HUES64 (cell line): ENCODE measurements at regions not wholly inside any gene's neighbourhood (a gene's known extent, or its start where the extent isn't known, plus 50 kb on each side); places are given as distances from the start of the nearest gene placed in this dataset.

ENCODE experiments used
- H3K27ac ChIP-seq: 2 replicates; pipeline ENCODE4 v1.7.0; 2013; ENCODE audit warnings: low read depth, low read length, inconsistent platforms
- H3K27me3 ChIP-seq: 2 replicates; pipeline ENCODE4 v1.6.1; 2013; ENCODE audit warnings: mild to moderate bottlenecking, low read length; ENCODE audit not compliant: insufficient read depth
- H3K36me3 ChIP-seq: 2 replicates; pipeline ENCODE4 v1.6.1; 2013; ENCODE audit warnings: mild to moderate bottlenecking, low read length; ENCODE audit not compliant: insufficient read depth
- H3K4me1 ChIP-seq: 2 replicates; pipeline ENCODE4 v1.6.1; 2013; ENCODE audit warnings: mild to moderate bottlenecking, low read length, moderate library complexity; ENCODE audit not compliant: insufficient read depth
- H3K4me3 ChIP-seq: 2 replicates; pipeline ENCODE4 v1.5.1; 2013; ENCODE audit warnings: mild to moderate bottlenecking, low read length, moderate library complexity
- H3K9ac ChIP-seq: 2 replicates; pipeline ENCODE4 v1.6.1; 2013; ENCODE audit warnings: mild to moderate bottlenecking, low read depth, low read length
- H3K9me3 ChIP-seq: 2 replicates; pipeline ENCODE4 v1.6.1; 2013; ENCODE audit warnings: low read depth, low read length; ENCODE audit not compliant: insufficient read depth
- WGBS: fragments of 150-250, 120-280 bp; methylation state at CpG from one replicate; pipeline ENCODE4 v1.1.7; 2013; ENCODE audit warnings: missing lambda C conversion rate; 5-methylcytosine and 5-hydroxymethylcytosine counted together

- H3K4me3 ChIP-seq, result no peak overlapping the region
- no peaks in the 10 kb centered on the region for H3K4me1 ChIP-seq
- no peak overlapping the region for H3K9ac ChIP-seq
- no peaks in the 10 kb centered on the region for H3K27me3 ChIP-seq
- no peaks in the 10 kb centered on the region for H3K9me3 ChIP-seq
- 100% methylated on average over 1 of the region's 1 CpG for WGBS
- H3K36me3 ChIP-seq, result no peaks in the 10 kb centered on the region
- no peak overlapping the region for H3K27ac ChIP-seq
Observed at GRCh38 chr11:81477277-81477676, 1256.4 kb downstream of the FAM181B start.

GRCh38 chr11:81476345-81476744 is 1257.3 kb downstream of the FAM181B start:
- H3K9me3 ChIP-seq, result no peaks in the 10 kb centered on the region
- H3K9ac ChIP-seq, result no peak overlapping the region
- no peak overlapping the region for H3K27ac ChIP-seq
- H3K36me3 ChIP-seq, result no peaks in the 10 kb centered on the region
- H3K27me3 ChIP-seq, result no peaks in the 10 kb centered on the region
- 91% methylated on average over 2 of the region's 2 CpGs for WGBS
- no peaks in the 10 kb centered on the region for H3K4me1 ChIP-seq
- no peak overlapping the region for H3K4me3 ChIP-seq

- H3K36me3 ChIP-seq, result no peaks in the 10 kb centered on the region
- H3K4me3 ChIP-seq, result no peak overlapping the region
- H3K27me3 ChIP-seq, result no peaks in the 10 kb centered on the region
- H3K27ac ChIP-seq, result no peak overlapping the region
- 100% methylated on average over 1 of the region's 2 CpGs for WGBS
- no peaks in the 10 kb centered on the region for H3K9me3 ChIP-seq
- H3K4me1 ChIP-seq, result no peaks in the 10 kb centered on the region
- H3K9ac ChIP-seq, result no peak overlapping the region
Observed at GRCh38 chr11:81472646-81473045, 1261.0 kb downstream of the FAM181B start.

DNA sequence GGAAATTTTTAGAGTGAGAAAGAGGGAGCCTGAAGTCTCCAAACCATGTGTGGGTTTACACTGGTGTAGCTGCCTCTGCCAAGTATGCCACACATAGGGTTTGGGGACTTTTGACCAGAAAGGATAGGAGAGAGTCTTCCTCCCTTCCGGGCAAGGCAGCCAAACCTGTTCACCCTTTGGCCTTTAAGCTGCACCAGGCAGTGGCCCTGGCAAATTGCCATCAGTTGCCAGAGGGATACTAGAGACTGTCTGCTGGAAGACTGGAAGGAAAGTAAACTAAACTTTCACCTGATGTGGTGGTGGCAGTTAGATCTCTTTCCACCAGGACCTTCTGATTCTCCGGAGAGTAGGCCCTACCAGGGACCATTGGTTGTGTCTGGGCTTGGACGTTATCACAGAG is 1263.2 kb downstream of the FAM181B start:
- no peaks in the 10 kb centered on the region for H3K36me3 ChIP-seq
- H3K4me3 ChIP-seq, result no peak overlapping the region
- 91% methylated on average over 3 of the region's 3 CpGs for WGBS
- no peak overlapping the region for H3K9ac ChIP-seq
- H3K4me1 ChIP-seq, result no peaks in the 10 kb centered on the region
- H3K27me3 ChIP-seq, result no peaks in the 10 kb centered on the region
- no peaks in the 10 kb centered on the region for H3K9me3 ChIP-seq
- no peak overlapping the region for H3K27ac ChIP-seq

GRCh38 chr11:81459766-81460306 is 1273.8 kb downstream of the FAM181B start:
- H3K27me3 ChIP-seq, result no peaks in the 10 kb centered on the region
- H3K4me1 ChIP-seq, result no peaks in the 10 kb centered on the region
- H3K36me3 ChIP-seq, result no peaks in the 10 kb centered on the region
- H3K4me3 ChIP-seq, result no peak overlapping the region
- H3K9me3 ChIP-seq, result no peaks in the 10 kb centered on the region
- H3K27ac ChIP-seq, result no peak overlapping the region
- no peak overlapping the region for H3K9ac ChIP-seq
- 93% methylated on average over 2 of the region's 2 CpGs for WGBS

DNA sequence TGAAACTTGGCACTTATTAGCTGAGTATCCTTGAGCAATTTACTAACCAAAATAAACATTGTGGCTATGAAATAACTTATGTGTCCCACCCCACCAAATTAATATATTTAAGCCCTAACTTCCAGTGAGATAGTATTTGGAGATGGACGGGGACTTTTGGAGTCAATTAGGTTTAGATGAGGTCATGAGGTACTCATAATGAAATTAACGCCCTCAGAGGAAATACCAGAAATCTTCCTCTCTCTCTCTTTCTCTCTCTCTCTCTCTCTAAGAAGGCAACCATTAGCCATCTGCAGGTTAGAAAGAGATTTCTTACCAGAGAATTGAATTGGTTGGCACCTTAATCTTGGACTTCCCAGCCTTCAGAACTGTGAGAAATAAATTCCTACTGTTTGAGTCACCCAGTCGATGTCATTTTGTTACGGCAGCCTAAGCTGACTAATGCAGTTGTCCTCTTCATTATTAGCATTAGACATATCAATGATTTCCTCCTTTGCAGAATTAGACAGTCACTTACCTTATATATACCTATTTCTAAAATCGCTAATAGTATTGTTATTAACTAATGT is 1284.0 kb downstream of the FAM181B start:
- no peaks in the 10 kb centered on the region for H3K4me1 ChIP-seq
- no peaks in the 10 kb centered on the region for H3K9me3 ChIP-seq
- H3K9ac ChIP-seq, result no peak overlapping the region
- WGBS, result 97% methylated on average over 3 of the region's 5 CpGs
- H3K36me3 ChIP-seq, result no peaks in the 10 kb centered on the region
- no peak overlapping the region for H3K4me3 ChIP-seq
- H3K27ac ChIP-seq, result no peak overlapping the region
- H3K27me3 ChIP-seq, result no peaks in the 10 kb centered on the region

DNA sequence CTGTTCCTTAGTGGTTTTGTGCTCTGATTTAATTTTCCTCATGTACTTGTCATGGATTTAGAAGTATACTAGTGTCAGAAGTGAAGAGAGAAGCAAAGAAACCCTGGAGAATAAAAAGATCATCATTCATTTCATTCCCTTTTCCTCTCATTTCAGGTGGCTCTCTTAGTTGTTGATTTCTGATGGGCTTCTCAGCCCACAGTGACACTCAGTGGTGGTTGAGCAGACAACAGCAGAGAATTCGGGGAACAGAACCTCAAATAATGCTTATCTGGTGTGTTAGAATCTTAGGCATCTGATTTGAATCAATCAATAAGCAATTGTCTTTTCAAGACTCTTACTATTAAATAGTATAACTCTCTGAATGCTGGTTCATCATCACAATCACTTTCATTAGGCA is 1289.4 kb downstream of the FAM181B start:
- no peak overlapping the region for H3K27ac ChIP-seq
- H3K9me3 ChIP-seq, result no peaks in the 10 kb centered on the region
- H3K27me3 ChIP-seq, result no peaks in the 10 kb centered on the region
- no peak overlapping the region for H3K9ac ChIP-seq
- H3K4me1 ChIP-seq, result no peaks in the 10 kb centered on the region
- no peak overlapping the region for H3K4me3 ChIP-seq
- WGBS, result 80% methylated on average over 1 of the region's 1 CpG
- no peaks in the 10 kb centered on the region for H3K36me3 ChIP-seq

- H3K27me3 ChIP-seq, result no peaks in the 10 kb centered on the region
- H3K27ac ChIP-seq, result no peak overlapping the region
- 100% methylated on average over 1 of the region's 1 CpG for WGBS
- H3K4me3 ChIP-seq, result no peak overlapping the region
- H3K9me3 ChIP-seq, result no peaks in the 10 kb centered on the region
- no peaks in the 10 kb centered on the region for H3K4me1 ChIP-seq
- no peak overlapping the region for H3K9ac ChIP-seq
- no peaks in the 10 kb centered on the region for H3K36me3 ChIP-seq
Observed at GRCh38 chr11:81432333-81432732, 1301.3 kb downstream of the FAM181B start.

- 95% methylated on average over 1 of the region's 2 CpGs for WGBS
- Histone ChIP-seq H3K4me3 (no peak overlapping the region), H3K27me3 (no peaks in the 10 kb centered on the region), H3K9ac (no peak overlapping the region), H3K9me3 (no peaks in the 10 kb centered on the region), H3K27ac (no peak overlapping the region), H3K4me1 (peaks cover 16% of the 10 kb centered on the region), H3K36me3 (no peaks in the 10 kb centered on the region)
Observed at GRCh38 chr11:81424822-81425221, 1308.8 kb downstream of the FAM181B start.

DNA sequence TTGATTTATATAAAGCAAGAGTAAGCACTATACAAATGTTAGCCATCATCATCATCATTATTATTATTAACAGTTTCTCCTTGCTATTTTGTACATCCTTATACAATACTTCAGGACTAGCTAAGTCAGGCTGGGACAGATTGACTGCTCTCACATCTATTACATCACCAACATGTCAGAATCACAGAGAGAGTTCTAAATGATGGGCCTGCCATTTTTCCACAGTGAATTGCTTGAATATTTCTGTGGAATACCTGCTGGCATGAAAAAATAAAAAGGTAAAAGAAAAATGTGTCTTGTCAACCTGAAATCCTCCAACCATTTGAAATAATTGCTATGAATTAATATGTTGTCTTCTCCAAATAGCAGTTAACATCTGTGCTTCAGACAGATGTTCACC is 1311.3 kb downstream of the FAM181B start:
- Histone ChIP-seq H3K36me3 (no peaks in the 10 kb centered on the region), H3K27ac (no peak overlapping the region), H3K9me3 (no peaks in the 10 kb centered on the region), H3K4me1 (peaks cover 20% of the 10 kb centered on the region), H3K27me3 (no peaks in the 10 kb centered on the region), H3K4me3 (no peak overlapping the region), H3K9ac (no peak overlapping the region)

- H3K27ac ChIP-seq, result peak overlapping the region; percentile 86
- 21% methylated on average over 18 of the region's 18 CpGs for WGBS
Observed at GRCh38 chr11:81421251-81421860, 1312.3 kb downstream of the FAM181B start.

More at GRCh38 chr11:81421251-81421860, 1312.3 kb downstream of the FAM181B start:
- Histone ChIP-seq H3K4me3 (peak overlapping the region; percentile 36), H3K9me3 (no peaks in the 10 kb centered on the region), H3K4me1 (peaks cover 20% of the 10 kb centered on the region), H3K9ac (peak overlapping the region; percentile 42), H3K27me3 (no peaks in the 10 kb centered on the region), H3K36me3 (no peaks in the 10 kb centered on the region)
